Upper lobe of left lung (tissue), 4 donors: ENCODE measurements at regions not wholly inside any gene's neighbourhood (a gene's known extent, or its start where the extent isn't known, plus 50 kb on each side); places are given as distances from the start of the nearest gene placed in this dataset.

ENCODE experiments used
- POLR2AphosphoS5 ChIP-seq, 2 donors: sonication (generic); formaldehyde crosslinking; IDR thresholded peaks; one replicate each; pipeline ENCODE4 v1.5.1; 2017; ENCODE audit warnings: antibody characterized with exemption in 2 of 2
- TF ChIP-seq, protein P1 (sequence below), 6 experiments: fragments of 450-650 bp in 4 of 6; fragments of 200-600 bp in 2 of 6; sonication (generic) in 2 of 6; IDR thresholded peaks; one replicate each; pipeline ENCODE4 v1.5.1; 2016 to 2019; ENCODE audit warnings: antibody characterized with exemption in 6 of 6

DNA sequence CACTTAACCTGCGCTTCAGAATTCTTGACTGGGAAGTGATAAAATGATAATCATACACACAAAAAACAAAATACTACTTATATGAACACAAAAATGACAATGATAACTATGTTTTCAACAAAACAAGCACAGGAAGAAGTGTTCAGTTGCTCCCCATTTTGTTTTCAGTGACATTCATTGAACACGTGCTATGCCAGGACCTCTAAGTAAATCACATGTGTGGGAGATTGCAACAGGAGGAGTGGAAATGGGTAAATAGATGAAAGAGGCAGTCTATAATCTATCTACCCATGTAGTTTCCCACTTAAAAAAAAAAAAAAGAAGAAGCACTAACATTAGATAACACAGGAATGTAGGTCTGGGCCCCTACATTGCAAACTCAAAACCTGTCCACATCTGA, 183.5 kb upstream of the HNRNPA3 start:
- TF ChIP-seq, protein P1, sequence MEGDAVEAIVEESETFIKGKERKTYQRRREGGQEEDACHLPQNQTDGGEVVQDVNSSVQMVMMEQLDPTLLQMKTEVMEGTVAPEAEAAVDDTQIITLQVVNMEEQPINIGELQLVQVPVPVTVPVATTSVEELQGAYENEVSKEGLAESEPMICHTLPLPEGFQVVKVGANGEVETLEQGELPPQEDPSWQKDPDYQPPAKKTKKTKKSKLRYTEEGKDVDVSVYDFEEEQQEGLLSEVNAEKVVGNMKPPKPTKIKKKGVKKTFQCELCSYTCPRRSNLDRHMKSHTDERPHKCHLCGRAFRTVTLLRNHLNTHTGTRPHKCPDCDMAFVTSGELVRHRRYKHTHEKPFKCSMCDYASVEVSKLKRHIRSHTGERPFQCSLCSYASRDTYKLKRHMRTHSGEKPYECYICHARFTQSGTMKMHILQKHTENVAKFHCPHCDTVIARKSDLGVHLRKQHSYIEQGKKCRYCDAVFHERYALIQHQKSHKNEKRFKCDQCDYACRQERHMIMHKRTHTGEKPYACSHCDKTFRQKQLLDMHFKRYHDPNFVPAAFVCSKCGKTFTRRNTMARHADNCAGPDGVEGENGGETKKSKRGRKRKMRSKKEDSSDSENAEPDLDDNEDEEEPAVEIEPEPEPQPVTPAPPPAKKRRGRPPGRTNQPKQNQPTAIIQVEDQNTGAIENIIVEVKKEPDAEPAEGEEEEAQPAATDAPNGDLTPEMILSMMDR (IDR thresholded peaks at IDR 0.05) = no peak
- no peak for TF ChIP-seq POLR2AphosphoS5 (IDR thresholded peaks at IDR 0.05)
